Renal cortex interstitium (tissue), 11 donors: ENCODE measurements at regions not wholly inside any gene's neighbourhood (a gene's known extent, or its start where the extent isn't known, plus 50 kb on each side); places are given as distances from the start of the nearest gene placed in this dataset.

Experiments
- DNase-seq, 11 donors: peaks; one replicate each; pipeline ENCODE4 v3.0.0-alpha.2; 2013; ENCODE audit warnings: low read depth in 9 of 11, low spot score in 4 of 11; ENCODE audit errors: extremely low read depth in 1 of 11

GRCh38 chr2:211033765-211034164, 477.4 kb downstream of the CPS1 start:
- DNase-seq, result no peak

- peak in 8 of 11 donors; percentile 1 to 20 (median 12) for DNase-seq
These were observed 479.3 kb downstream of the CPS1 start for GRCh38 chr2:211035548-211036185.

- no peak for DNase-seq
These were observed 488.6 kb downstream of the CPS1 start for GRCh38 chr2:211045025-211045424.

- DNase-seq, result no peak
These were observed 493.1 kb downstream of the CPS1 start for GRCh38 chr2:211049321-211050018.

GRCh38 chr2:211055438-211055837, 499.0 kb downstream of the CPS1 start:
- no peak for DNase-seq

- DNase-seq, result no peak
These were observed 505.4 kb downstream of the CPS1 start for GRCh38 chr2:211061612-211062296.

GRCh38 chr2:211062297-211062612, 505.9 kb downstream of the CPS1 start:
- DNase-seq, result no peak

- DNase-seq, result no peak
These were observed 510.6 kb downstream of the CPS1 start for GRCh38 chr2:211067029-211067428.

GRCh38 chr2:211068108-211068780, 511.8 kb downstream of the CPS1 start:
- DNase-seq, result no peak

- DNase-seq, result no peak
These were observed 514.1 kb downstream of the CPS1 start for GRCh38 chr2:211070547-211070946.

GRCh38 chr2:211077216-211077767, 520.9 kb downstream of the CPS1 start:
- no peak for DNase-seq

GRCh38 chr2:211084352-211084751, 528.0 kb downstream of the CPS1 start:
- DNase-seq, result no peak

- DNase-seq, result peak in 5 of 11 donors; percentile 2 to 10 (median 3)
These were observed 528.8 kb downstream of the CPS1 start for GRCh38 chr2:211085056-211085680.

- DNase-seq, result no peak
These were observed 529.6 kb downstream of the CPS1 start for GRCh38 chr2:211086049-211086448.

GRCh38 chr2:211089127-211089526, 532.7 kb downstream of the CPS1 start:
- no peak for DNase-seq

GRCh38 chr2:211093743-211094303, 537.4 kb downstream of the CPS1 start:
- DNase-seq, result no peak

GRCh38 chr2:211103989-211104388, 547.6 kb downstream of the CPS1 start:
- peak in 1 of 11 donors; percentile 1 for DNase-seq

- DNase-seq, result no peak
These were observed 557.2 kb downstream of the CPS1 start for GRCh38 chr2:211113334-211114175.
